Activated T-cell treated with anti-CD3 and anti-CD28 coated beads, Interleukin-2, amount 50 U/mL, for 72 hours (primary cell): ENCODE measurements at regions not wholly inside any gene's neighbourhood (a gene's known extent, or its start where the extent isn't known, plus 50 kb on each side); places are given as distances from the start of the nearest gene placed in this dataset.

Experiments used
- ATAC-seq, 2 donors: fragments of 150-1000 bp; cut with Tn5 transposase; replicated peaks in 1 of 2; 2 replicates each; pipeline ENCODE4 v1.10.0; 2021; ENCODE audit warnings: moderate library complexity in 2 of 2, mild to moderate bottlenecking in 1 of 2
- DNase-seq, 2 donors: peaks; one replicate each; pipeline ENCODE4 v3.0.0; 2021 to 2022; ENCODE audit warnings: mixed read lengths in 1 of 2
- H3K27ac Mint-ChIP-seq: one replicate; pipeline ENCODE4 v1.8.0; 2022; ENCODE audit warnings: mild to moderate bottlenecking, moderate library complexity, mixed read lengths
- H3K27me3 Mint-ChIP-seq: one replicate; pipeline ENCODE4 v1.8.0; 2022; ENCODE audit warnings: low read depth, mixed read lengths
- H3K36me3 Mint-ChIP-seq, 2 donors: one replicate each; pipeline ENCODE4 v1.8.0; 2022; ENCODE audit warnings: mixed read lengths in 2 of 2, mild to moderate bottlenecking in 1 of 2; ENCODE audit not compliant: insufficient read depth in 2 of 2
- H3K4me1 Mint-ChIP-seq: one replicate; pipeline ENCODE4 v1.8.0; 2022; ENCODE audit warnings: low read depth, mixed read lengths
- H3K4me3 Mint-ChIP-seq, 2 donors: one replicate each; pipeline ENCODE4 v1.8.0; 2022; ENCODE audit warnings: mild to moderate bottlenecking in 2 of 2, mixed read lengths in 2 of 2, moderate library complexity in 2 of 2
- H3K9me3 Mint-ChIP-seq, 2 donors: one replicate each; pipeline ENCODE4 v1.8.0; 2022; ENCODE audit warnings: mixed read lengths in 2 of 2

DNA sequence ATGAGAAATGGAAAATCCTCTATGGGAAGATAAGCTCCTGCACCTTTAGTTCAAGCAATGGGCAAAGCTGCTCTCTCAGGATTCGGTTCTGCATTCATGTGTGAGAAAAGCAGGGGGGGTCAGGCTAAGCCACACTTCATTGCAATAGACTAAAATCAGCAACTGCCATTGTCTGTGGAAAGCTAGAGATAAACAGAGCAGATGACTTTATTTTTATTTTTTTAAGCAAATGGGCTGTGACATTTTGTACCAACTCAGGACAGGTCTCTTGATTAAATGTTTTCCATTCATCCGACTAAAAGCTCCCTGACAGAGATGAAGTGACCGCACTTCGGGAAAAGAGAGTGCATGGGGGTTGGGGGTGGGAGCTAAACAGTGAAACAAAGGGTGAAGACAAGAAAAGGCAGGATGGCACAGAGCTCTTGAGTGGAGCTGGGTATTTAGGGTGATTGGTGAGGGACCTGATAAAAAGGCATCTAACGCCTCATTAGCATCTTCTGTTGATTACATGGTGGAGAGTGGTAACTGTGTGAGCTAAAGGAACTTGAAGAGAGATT, 987.4 kb downstream of the TUSC7 start:
- H3K4me1 Mint-ChIP-seq, result no peaks in the 10 kb centered on the region

DNA sequence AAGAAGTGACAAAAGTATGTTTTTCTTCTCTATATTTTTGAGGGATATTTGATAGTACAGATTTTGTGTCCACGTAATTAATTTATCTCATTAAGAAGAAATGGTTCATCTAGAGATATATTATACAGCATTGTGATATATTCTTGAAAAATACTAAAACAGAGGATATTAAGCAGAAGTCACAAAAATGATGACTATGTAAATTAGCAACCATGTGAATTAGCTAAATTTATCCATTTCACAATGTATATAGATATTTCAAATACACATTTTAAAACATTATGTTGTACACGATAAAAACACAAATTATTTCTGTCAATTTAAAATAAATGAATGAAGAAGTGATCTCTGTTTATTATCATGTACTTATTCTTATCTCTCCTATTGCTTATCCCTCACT, 989.5 kb downstream of the TUSC7 start:
- H3K27me3 Mint-ChIP-seq, result no peaks in the 10 kb centered on the region
- H3K4me3 Mint-ChIP-seq, result no peak overlapping the region
- peaks cover 9 to 13% of the 10 kb centered on the region in 2 donors for H3K9me3 Mint-ChIP-seq

More for the DNA sequence above, 987.4 kb downstream of the TUSC7 start:
- ATAC-seq, result no peak
- peaks cover 0 to 2% of the 10 kb centered on the region in 2 donors for H3K36me3 Mint-ChIP-seq
- no peak overlapping the region for H3K4me3 Mint-ChIP-seq
- peaks cover 7 to 8% of the 10 kb centered on the region in 2 donors for H3K9me3 Mint-ChIP-seq
- H3K27me3 Mint-ChIP-seq, result no peaks in the 10 kb centered on the region
- no peak for DNase-seq
- H3K27ac Mint-ChIP-seq, result no peak overlapping the region

DNA sequence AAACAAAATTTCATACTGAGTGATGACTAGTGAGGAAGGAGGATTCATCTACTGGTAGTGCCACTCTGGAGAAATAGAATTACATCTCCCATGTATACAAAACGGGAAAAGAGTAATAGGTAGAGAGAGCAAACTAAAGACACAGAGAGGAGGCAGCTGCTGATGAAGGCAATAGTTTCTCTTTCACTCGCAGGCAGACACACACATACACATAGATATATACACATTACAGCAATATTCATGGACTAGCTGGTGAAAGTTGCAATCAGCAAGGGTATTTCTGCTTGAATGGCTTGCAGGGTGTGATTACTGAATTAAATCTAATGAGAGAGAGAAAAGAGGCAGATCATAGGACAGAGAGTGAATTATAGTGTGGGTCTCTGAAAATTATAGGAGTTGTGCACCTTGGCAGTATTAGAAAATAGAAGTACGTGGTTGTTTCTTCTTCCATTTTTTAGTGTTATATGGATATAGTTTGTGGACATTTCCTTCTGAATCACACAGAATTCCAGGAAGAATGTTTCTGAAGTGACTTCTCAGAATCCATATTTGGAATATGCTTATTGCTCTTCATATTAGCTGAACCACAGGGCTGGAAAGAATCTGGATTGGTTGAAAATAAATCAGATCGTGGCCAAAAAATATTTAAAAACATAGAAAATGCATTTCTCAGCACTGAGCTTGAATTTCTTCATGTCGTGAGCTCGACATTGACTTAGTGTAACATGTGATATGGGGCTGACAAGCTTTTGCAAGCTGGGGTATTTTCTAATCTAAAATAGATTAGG, 991.2 kb downstream of the TUSC7 start:
- H3K9me3 Mint-ChIP-seq, result peaks cover 3 to 7% of the 10 kb centered on the region in 2 donors
- no peaks in the 10 kb centered on the region for H3K27me3 Mint-ChIP-seq
- H3K4me1 Mint-ChIP-seq, result no peaks in the 10 kb centered on the region
- H3K4me3 Mint-ChIP-seq, result no peak overlapping the region
- no peaks in the 10 kb centered on the region for H3K36me3 Mint-ChIP-seq
- H3K27ac Mint-ChIP-seq, result no peak overlapping the region
- ATAC-seq (no peak), DNase-seq (no peak)

More for the DNA sequence above, 989.5 kb downstream of the TUSC7 start:
- H3K27ac Mint-ChIP-seq, result no peak overlapping the region
- ATAC-seq (no peak), DNase-seq (no peak)
- peaks cover 0 to 2% of the 10 kb centered on the region in 2 donors for H3K36me3 Mint-ChIP-seq
- H3K4me1 Mint-ChIP-seq, result no peaks in the 10 kb centered on the region

DNA sequence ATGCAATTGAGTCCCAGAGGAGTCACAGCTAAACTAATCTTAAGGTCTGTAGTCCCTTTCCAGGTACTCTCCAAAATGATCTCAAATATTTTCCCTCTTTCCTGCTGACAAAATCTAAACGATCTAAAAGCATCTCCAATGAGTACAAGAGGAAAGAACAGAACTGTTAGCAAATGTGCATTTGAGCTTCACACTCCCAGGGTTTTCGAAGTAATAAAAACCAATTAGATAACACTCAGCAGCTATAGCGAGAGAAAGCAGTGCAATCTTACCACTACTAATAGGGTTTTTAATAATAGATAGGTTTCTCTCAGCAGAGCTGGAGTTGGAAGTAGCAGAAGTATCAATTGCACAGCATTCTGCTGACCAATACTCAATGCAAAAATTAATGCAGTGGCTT, 995.4 kb downstream of the TUSC7 start:
- no peaks in the 10 kb centered on the region for H3K36me3 Mint-ChIP-seq
- no peaks in the 10 kb centered on the region for H3K27me3 Mint-ChIP-seq
- H3K27ac Mint-ChIP-seq, result no peak overlapping the region
- H3K9me3 Mint-ChIP-seq, result peaks cover 3 to 6% of the 10 kb centered on the region in 2 donors
- H3K4me1 Mint-ChIP-seq, result no peaks in the 10 kb centered on the region
- DNase-seq (no peak), ATAC-seq (no peak)
- no peak overlapping the region for H3K4me3 Mint-ChIP-seq

DNA sequence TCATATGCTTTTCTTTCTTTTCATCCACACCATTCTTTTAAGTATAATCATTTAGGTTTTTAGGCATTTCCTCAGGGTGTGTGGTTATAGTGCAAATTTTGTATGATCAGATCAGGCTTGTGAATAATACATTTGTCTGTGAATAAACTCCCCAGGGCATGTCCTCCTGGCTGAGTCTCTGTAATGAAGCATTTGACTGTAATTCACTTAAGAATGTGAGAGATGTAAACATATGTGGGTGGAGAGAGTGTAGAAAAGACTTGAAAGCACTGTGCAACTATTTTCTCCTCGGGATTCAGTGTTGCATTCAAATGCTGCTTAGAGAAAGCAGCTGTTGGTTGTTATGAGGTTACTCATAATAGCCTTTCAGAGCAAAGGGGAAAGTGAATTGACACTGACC, 996.5 kb downstream of the TUSC7 start:
- no peaks in the 10 kb centered on the region for H3K27me3 Mint-ChIP-seq

DNA sequence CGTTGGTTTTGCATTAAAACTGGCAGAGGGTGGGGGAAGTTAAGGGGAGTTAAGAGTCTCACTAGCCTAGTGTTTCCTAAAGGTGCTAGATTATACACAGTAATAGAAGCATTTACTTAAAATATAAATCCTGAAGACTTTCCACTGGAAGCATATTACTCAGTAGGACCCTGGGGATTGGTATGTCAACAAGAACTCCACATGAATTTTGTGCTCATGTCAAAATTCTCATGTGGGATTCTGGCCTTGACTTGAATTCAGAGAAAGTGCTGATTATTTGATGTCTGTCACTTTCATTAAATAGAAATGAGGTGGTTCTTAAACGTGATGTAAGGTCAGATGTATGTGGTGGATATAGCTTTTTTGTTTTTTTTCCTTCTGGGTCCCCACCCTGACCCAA, 997.2 kb downstream of the TUSC7 start:
- no peaks in the 10 kb centered on the region for H3K27me3 Mint-ChIP-seq
- no peak for ATAC-seq
- peaks cover 7 to 10% of the 10 kb centered on the region in 2 donors for H3K9me3 Mint-ChIP-seq
- no peaks in the 10 kb centered on the region for H3K36me3 Mint-ChIP-seq
- H3K4me3 Mint-ChIP-seq, result no peak overlapping the region
- H3K27ac Mint-ChIP-seq, result no peak overlapping the region
- no peak for DNase-seq
- no peaks in the 10 kb centered on the region for H3K4me1 Mint-ChIP-seq

More for the DNA sequence above, 996.5 kb downstream of the TUSC7 start:
- DNase-seq (no peak), ATAC-seq (no peak)
- Mint-ChIP-seq H3K27ac (no peak overlapping the region), H3K36me3 (no peaks in the 10 kb centered on the region), H3K4me3 (no peak overlapping the region), H3K4me1 (no peaks in the 10 kb centered on the region), H3K9me3 (peaks cover 7 to 10% of the 10 kb centered on the region in 2 donors)

DNA sequence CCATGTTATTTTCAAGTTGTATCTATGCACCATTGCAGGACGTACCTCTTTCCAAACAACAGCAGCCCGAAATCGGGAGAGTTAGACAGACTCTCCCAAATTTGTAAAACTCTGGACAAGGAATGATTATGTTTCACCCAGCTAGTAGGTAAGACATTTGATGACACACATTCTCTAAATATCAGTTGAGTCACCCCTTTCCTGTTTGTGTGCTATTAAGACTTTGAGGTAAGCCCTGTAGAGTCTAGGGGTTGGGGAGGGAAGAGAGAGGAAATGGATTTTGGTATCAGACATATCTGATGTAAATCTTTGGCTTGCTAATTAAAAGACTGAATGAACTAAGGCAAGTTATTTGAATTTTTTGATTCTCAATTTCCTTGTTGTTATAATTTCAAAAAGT, 999.0 kb downstream of the TUSC7 start:
- ATAC-seq, result no peak

DNA sequence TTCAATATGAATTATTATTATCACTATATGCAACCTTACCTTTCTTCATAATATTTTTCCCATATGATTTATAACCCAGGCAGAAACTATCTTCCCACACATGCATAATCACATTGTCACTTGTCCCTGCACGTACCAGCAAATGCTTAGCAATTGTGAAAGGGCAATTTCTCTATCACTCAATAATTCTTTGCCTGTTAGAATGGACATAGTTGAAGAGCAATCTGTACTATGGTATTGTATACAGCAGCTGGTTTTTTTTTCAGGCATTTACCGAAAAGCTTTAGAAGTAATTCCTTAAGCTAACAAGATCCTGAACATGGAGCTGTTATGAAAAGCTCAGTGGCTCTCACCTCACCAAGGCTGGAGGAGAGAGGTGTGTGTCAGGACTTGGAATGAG, 999.5 kb downstream of the TUSC7 start:
- DNase-seq, result no peak
- no peaks in the 10 kb centered on the region for H3K4me1 Mint-ChIP-seq
- H3K9me3 Mint-ChIP-seq, result peaks cover 3 to 5% of the 10 kb centered on the region in 2 donors
- no peak overlapping the region for H3K27ac Mint-ChIP-seq
- no peak overlapping the region for H3K4me3 Mint-ChIP-seq
- no peak for ATAC-seq
- no peaks in the 10 kb centered on the region for H3K27me3 Mint-ChIP-seq
- no peaks in the 10 kb centered on the region for H3K36me3 Mint-ChIP-seq

More for the DNA sequence above, 999.0 kb downstream of the TUSC7 start:
- Mint-ChIP-seq H3K4me3 (no peak overlapping the region), H3K36me3 (no peaks in the 10 kb centered on the region), H3K27ac (no peak overlapping the region), H3K4me1 (no peaks in the 10 kb centered on the region), H3K27me3 (no peaks in the 10 kb centered on the region), H3K9me3 (peaks cover 4 to 7% of the 10 kb centered on the region in 2 donors)
- no peak for DNase-seq

DNA sequence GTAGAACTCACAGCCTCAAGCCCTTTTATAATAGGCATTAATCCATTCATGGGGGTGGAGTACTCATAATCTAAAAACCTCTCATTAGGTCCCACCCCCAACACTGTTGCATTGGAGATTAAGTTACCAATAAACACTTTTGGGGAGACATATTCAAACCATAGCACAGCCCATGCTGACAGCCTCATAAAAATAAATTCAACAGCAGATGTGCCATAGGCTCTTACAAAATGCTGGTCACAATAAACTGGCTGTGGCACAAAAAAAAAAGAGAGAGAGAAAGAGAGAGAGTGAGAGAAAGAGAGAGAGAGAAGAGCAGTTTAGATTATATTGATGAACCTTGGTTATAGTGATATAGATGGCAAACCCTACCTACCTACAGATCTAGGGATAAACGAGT, 1000.9 kb downstream of the TUSC7 start:
- Mint-ChIP-seq H3K36me3 (no peaks in the 10 kb centered on the region), H3K27ac (no peak overlapping the region), H3K27me3 (no peaks in the 10 kb centered on the region), H3K9me3 (peaks cover 3 to 4% of the 10 kb centered on the region in 2 donors), H3K4me1 (no peaks in the 10 kb centered on the region), H3K4me3 (no peak overlapping the region)
- no peak for DNase-seq
- no peak for ATAC-seq

DNA sequence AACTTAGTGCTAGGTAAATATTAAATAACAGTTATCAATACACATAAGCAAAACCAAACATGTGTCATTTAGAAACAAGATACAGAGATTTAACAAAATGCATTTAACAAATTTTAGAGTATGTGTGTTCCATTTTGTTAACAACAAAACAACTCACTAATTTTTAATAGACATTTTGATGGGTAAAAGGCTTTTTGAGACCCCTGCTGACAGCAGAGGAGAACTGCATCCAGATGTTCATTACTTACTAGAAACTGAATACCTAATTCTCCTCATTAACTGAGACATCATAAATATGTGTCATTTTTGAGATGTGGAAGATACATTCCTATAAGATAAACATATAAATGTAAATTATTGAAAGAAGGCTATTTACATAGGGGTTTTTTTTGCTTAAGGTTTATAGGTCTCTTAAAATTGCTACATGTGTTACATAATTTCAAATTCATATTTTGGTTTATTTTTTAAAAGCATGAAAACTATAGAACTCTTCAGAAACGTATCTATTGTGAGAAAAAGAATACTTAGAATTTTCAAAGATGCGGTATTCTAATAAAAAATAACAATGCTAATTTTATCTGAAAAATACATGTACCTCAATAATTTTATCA, 1009.8 kb downstream of the TUSC7 start:
- H3K27me3 Mint-ChIP-seq, result no peaks in the 10 kb centered on the region
- H3K36me3 Mint-ChIP-seq, result no peaks in the 10 kb centered on the region
- no peaks in the 10 kb centered on the region for H3K4me1 Mint-ChIP-seq
- H3K4me3 Mint-ChIP-seq, result no peak overlapping the region
- no peak for DNase-seq
- no peak for ATAC-seq
- peaks cover 0 to 4% of the 10 kb centered on the region in 2 donors for H3K9me3 Mint-ChIP-seq
- no peak overlapping the region for H3K27ac Mint-ChIP-seq

DNA sequence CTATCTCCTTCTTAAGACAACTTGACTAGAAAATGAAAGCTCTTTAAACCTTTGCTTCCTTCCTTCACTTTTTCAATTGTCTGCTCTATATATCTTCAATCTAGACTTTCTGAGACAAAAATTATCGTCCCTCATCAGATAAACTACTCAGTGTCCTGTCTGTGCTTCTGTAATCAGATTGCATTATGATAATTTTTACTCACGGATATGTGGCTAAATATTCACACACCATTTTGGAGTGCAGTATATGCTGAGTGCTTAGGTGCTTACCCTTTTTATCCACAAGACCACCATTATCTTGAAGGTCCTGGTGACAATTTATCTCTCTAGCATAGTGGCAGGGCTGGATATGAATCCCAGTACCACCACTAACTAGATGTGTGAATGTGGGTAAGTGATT, 1012.3 kb downstream of the TUSC7 start:
- peaks cover 0 to 4% of the 10 kb centered on the region in 2 donors for H3K9me3 Mint-ChIP-seq
- no peaks in the 10 kb centered on the region for H3K27me3 Mint-ChIP-seq
- H3K27ac Mint-ChIP-seq, result no peak overlapping the region
- no peak overlapping the region for H3K4me3 Mint-ChIP-seq
- H3K4me1 Mint-ChIP-seq, result no peaks in the 10 kb centered on the region
- DNase-seq, result no peak
- ATAC-seq, result no peak
- H3K36me3 Mint-ChIP-seq, result no peaks in the 10 kb centered on the region

DNA sequence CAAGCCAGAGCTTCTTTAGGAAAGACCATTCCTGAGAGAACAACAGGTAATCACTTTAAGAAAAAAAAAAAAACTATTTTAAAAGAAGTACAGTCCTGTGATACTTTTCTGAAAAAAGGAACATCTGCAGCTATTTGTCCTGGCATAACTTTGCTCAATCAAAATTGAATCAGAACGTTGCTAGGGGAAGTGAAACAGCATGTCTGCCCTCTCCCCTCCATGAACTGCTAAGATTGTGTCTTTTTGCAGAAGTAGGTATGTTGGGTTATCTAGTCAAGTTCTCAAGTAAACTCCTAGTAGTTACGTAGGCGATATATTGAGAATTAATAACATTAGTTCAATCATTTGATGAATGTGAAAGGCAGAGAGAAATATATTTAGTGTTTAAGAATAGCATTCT, 1013.3 kb downstream of the TUSC7 start:
- DNase-seq (no peak), ATAC-seq (no peak)
- H3K9me3 Mint-ChIP-seq, result peaks cover 0 to 3% of the 10 kb centered on the region in 2 donors
- no peaks in the 10 kb centered on the region for H3K27me3 Mint-ChIP-seq
- no peaks in the 10 kb centered on the region for H3K36me3 Mint-ChIP-seq
- H3K4me1 Mint-ChIP-seq, result no peaks in the 10 kb centered on the region
- H3K4me3 Mint-ChIP-seq, result no peak overlapping the region
- H3K27ac Mint-ChIP-seq, result no peak overlapping the region

DNA sequence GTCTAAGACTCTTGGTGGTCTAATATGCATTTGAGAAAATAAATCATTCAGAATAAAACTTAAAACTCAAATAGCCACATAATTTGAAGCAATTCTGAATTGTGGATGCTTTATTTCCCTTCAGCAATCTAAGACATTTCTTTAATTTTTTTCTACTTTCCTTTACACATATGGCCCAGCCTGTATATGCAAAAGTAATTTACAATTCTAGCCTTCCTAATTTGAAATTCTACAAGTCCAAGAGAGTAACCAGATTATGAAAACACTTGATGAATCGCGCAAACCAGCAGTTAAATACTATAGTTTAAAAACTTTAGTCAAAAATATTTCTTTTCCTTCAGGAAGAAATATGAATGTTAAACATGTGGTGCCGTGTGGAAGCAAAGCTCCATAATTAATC, 1014.2 kb downstream of the TUSC7 start:
- Mint-ChIP-seq H3K27me3 (no peaks in the 10 kb centered on the region), H3K27ac (no peak overlapping the region), H3K4me1 (no peaks in the 10 kb centered on the region), H3K36me3 (no peaks in the 10 kb centered on the region), H3K4me3 (no peak overlapping the region), H3K9me3 (peaks cover 0 to 1% of the 10 kb centered on the region in 2 donors)
- DNase-seq, result no peak
- ATAC-seq, result no peak
